HG03558 (cell line): ENCODE measurements at regions not wholly inside any gene's neighbourhood (a gene's known extent, or its start where the extent isn't known, plus 50 kb on each side); places are given as distances from the start of the nearest gene placed in this dataset.

Experiments used
- ATAC-seq: cut with Tn5 transposase; IDR thresholded peaks from one replicate; pipeline ENCODE4 v1.9.1; 2021; ENCODE audit warnings: moderate number of reproducible peaks; ENCODE audit not compliant: unreplicated experiment; ENCODE audit errors: extremely low read depth

GRCh38 chr2:144217853-144218633 lies 301.9 kb downstream of the ZEB2 start:
- ATAC-seq = no peak

GRCh38 chr2:144215701-144216675 lies 303.9 kb downstream of the ZEB2 start:
- ATAC-seq = peak; percentile 43

GRCh38 chr2:144215207-144215606 lies 304.7 kb downstream of the ZEB2 start:
- ATAC-seq = no peak

GRCh38 chr2:144213797-144214196 lies 306.1 kb downstream of the ZEB2 start:
- ATAC-seq = peak; percentile 53

GRCh38 chr2:144211826-144212225 lies 308.1 kb downstream of the ZEB2 start:
- ATAC-seq = no peak

GRCh38 chr2:144211065-144211464 lies 308.9 kb downstream of the ZEB2 start:
- no peak for ATAC-seq

- no peak for ATAC-seq
These were observed 309.8 kb downstream of the ZEB2 start for GRCh38 chr2:144210076-144210475.

GRCh38 chr2:144208924-144209323 lies 311.0 kb downstream of the ZEB2 start:
- ATAC-seq = no peak

GRCh38 chr2:144206019-144206418 lies 313.9 kb downstream of the ZEB2 start:
- no peak for ATAC-seq

GRCh38 chr2:144201868-144202468 lies 318.0 kb downstream of the ZEB2 start:
- no peak for ATAC-seq

GRCh38 chr2:144201126-144201525 lies 318.8 kb downstream of the ZEB2 start:
- no peak for ATAC-seq

- no peak for ATAC-seq
These were observed 321.8 kb downstream of the ZEB2 start for GRCh38 chr2:144198116-144198515.

GRCh38 chr2:144194326-144195071 lies 325.4 kb downstream of the ZEB2 start:
- ATAC-seq = no peak

- ATAC-seq = no peak
These were observed 328.9 kb downstream of the ZEB2 start for GRCh38 chr2:144190908-144191605.

GRCh38 chr2:144183727-144184126 lies 336.2 kb downstream of the ZEB2 start:
- ATAC-seq = peak; percentile 94

GRCh38 chr2:144181001-144181400 lies 338.9 kb downstream of the ZEB2 start:
- ATAC-seq = no peak

GRCh38 chr2:144180131-144180530 lies 339.8 kb downstream of the ZEB2 start:
- no peak for ATAC-seq

GRCh38 chr2:144170179-144170578 lies 349.7 kb downstream of the ZEB2 start:
- ATAC-seq = no peak

GRCh38 chr2:144166743-144167142 lies 353.2 kb downstream of the ZEB2 start:
- no peak for ATAC-seq
